ENCODE measurements at regions not wholly inside any gene's neighbourhood (a gene's known extent, or its start where the extent isn't known, plus 50 kb on each side); places are given as distances from the start of the nearest gene placed in this dataset.
"Not testable (repeated sequence)": the region's sequence is repeated elsewhere in the genome, so short reads cannot be mapped to it uniquely, and the experiment has no call there.

GRCh38 chr3:137191133-137191923 is 233.5 kb downstream of the IL20RB start:
- Mint-ChIP-seq H3K4me3 (ENCODE audit: unreplicated experiment) (no peak overlapping the region), H3K27ac (ENCODE audit: unreplicated experiment) (no peak overlapping the region), H3K36me3 (ENCODE audit: insufficient read depth, unreplicated experiment) (no peaks in the 10 kb centered on the region), H3K4me1 (ENCODE audit: low read depth, unreplicated experiment) (no peaks in the 10 kb centered on the region), H3K27me3 (ENCODE audit: insufficient read depth, unreplicated experiment) (peaks cover 13% of the 10 kb centered on the region), H3K9me3 (ENCODE audit: unreplicated experiment) (no peaks in the 10 kb centered on the region)
- Histone ChIP-seq H3K36me3 (ENCODE audit: control insufficient read depth, insufficient read depth, low read length) (no peaks in the 10 kb centered on the region), H3K4me1 (no peaks in the 10 kb centered on the region), H3K9me3 (no peaks in the 10 kb centered on the region), H3K27me3 (replicated peaks; ENCODE audit: control insufficient read depth, insufficient read depth, low read length) (no peaks in the 10 kb centered on the region; the same call in none of the 2 replicates), H3K4me3 (ENCODE audit: low read depth, low read length) (no peak overlapping the region)
- intact Hi-C loops (cut with micrococcal nuclease; ENCODE audit: unreplicated experiment), result no loop called here
- DNase-seq, result no peak
- POLR2A ChIA-PET, result no interaction called here
- BruUV-seq (replicated peaks), result no TSS peak
- TF ChIP-seq, protein P1, sequence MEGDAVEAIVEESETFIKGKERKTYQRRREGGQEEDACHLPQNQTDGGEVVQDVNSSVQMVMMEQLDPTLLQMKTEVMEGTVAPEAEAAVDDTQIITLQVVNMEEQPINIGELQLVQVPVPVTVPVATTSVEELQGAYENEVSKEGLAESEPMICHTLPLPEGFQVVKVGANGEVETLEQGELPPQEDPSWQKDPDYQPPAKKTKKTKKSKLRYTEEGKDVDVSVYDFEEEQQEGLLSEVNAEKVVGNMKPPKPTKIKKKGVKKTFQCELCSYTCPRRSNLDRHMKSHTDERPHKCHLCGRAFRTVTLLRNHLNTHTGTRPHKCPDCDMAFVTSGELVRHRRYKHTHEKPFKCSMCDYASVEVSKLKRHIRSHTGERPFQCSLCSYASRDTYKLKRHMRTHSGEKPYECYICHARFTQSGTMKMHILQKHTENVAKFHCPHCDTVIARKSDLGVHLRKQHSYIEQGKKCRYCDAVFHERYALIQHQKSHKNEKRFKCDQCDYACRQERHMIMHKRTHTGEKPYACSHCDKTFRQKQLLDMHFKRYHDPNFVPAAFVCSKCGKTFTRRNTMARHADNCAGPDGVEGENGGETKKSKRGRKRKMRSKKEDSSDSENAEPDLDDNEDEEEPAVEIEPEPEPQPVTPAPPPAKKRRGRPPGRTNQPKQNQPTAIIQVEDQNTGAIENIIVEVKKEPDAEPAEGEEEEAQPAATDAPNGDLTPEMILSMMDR (IDR thresholded peaks at IDR 0.05; ENCODE audit: insufficient read depth in 1 of 2, low read depth in 1 of 2, low read length in 1 of 2, severe bottlenecking in 1 of 2, unreplicated experiment in 1 of 2), result no peak
- CTCF ChIA-PET, result no interaction called here

- POLR2A ChIA-PET, result no interaction called here
- no peaks in the 10 kb centered on the region for H3K4me1 ChIP-seq
- no peak overlapping the region for H3K27ac Mint-ChIP-seq (ENCODE audit: unreplicated experiment)
- H3K36me3 Mint-ChIP-seq (ENCODE audit: insufficient read depth, unreplicated experiment), result no peaks in the 10 kb centered on the region
- H3K4me3 ChIP-seq (ENCODE audit: low read depth, low read length), result no peak overlapping the region
- no TSS peak for BruUV-seq (replicated peaks)
- H3K4me3 Mint-ChIP-seq (ENCODE audit: unreplicated experiment), result no peak overlapping the region
- no peak for DNase-seq
- intact Hi-C loops (cut with micrococcal nuclease; ENCODE audit: unreplicated experiment), result no loop called here
- TF ChIP-seq, protein P1 (IDR thresholded peaks at IDR 0.05; ENCODE audit: insufficient read depth in 1 of 2, low read depth in 1 of 2, low read length in 1 of 2, severe bottlenecking in 1 of 2, unreplicated experiment in 1 of 2), result no peak
- CTCF ChIA-PET, result no interaction called here
- H3K9me3 Mint-ChIP-seq (ENCODE audit: unreplicated experiment), result no peaks in the 10 kb centered on the region
- peaks cover 11% of the 10 kb centered on the region for H3K27me3 Mint-ChIP-seq (ENCODE audit: insufficient read depth, unreplicated experiment)
- H3K9me3 ChIP-seq, result no peaks in the 10 kb centered on the region
- H3K4me1 Mint-ChIP-seq (ENCODE audit: low read depth, unreplicated experiment), result no peaks in the 10 kb centered on the region
- no peaks in the 10 kb centered on the region for H3K36me3 ChIP-seq (ENCODE audit: control insufficient read depth, insufficient read depth, low read length)
- H3K27me3 ChIP-seq (replicated peaks; ENCODE audit: control insufficient read depth, insufficient read depth, low read length), result no peaks in the 10 kb centered on the region; the same call in none of the 2 replicates
These were observed 234.2 kb downstream of the IL20RB start for GRCh38 chr3:137191951-137192350.

DNA sequence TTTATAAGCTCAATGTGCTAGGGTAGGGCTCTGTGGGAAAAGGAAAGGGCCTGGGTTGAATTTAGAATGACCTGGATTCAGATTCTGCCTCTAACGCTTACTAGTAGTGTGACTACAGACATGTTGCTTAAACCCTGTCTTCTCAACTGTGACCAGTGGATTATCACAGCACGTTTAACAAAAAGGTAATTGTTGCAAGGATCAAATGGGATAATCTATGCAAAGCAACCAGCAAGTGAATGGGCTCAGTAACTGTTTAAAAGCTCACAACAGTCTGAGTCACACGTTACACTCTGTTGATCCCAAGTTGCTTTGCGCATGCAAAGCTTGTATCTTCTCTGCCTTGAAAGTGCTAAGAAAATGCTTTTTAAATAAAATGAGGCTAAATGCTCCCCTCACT is 236.5 kb downstream of the IL20RB start:
- no peaks in the 10 kb centered on the region for H3K9me3 ChIP-seq
- no peaks in the 10 kb centered on the region for H3K36me3 ChIP-seq (ENCODE audit: control insufficient read depth, insufficient read depth, low read length)
- H3K4me3 ChIP-seq (ENCODE audit: low read depth, low read length), result no peak overlapping the region
- POLR2A ChIA-PET, result no interaction called here
- CTCF ChIA-PET, result no interaction called here
- H3K27me3 ChIP-seq (replicated peaks; ENCODE audit: control insufficient read depth, insufficient read depth, low read length), result no peaks in the 10 kb centered on the region; the same call in none of the 2 replicates
- Mint-ChIP-seq H3K4me3 (ENCODE audit: unreplicated experiment) (no peak overlapping the region), H3K9me3 (ENCODE audit: unreplicated experiment) (no peaks in the 10 kb centered on the region), H3K4me1 (ENCODE audit: low read depth, unreplicated experiment) (no peaks in the 10 kb centered on the region), H3K36me3 (ENCODE audit: insufficient read depth, unreplicated experiment) (no peaks in the 10 kb centered on the region), H3K27me3 (ENCODE audit: insufficient read depth, unreplicated experiment) (peaks cover 9% of the 10 kb centered on the region), H3K27ac (ENCODE audit: unreplicated experiment) (no peak overlapping the region)
- no peak for DNase-seq
- intact Hi-C loops (cut with micrococcal nuclease; ENCODE audit: unreplicated experiment), result no loop called here
- TF ChIP-seq, protein P1 (IDR thresholded peaks at IDR 0.05; ENCODE audit: insufficient read depth in 1 of 2, low read depth in 1 of 2, low read length in 1 of 2, severe bottlenecking in 1 of 2, unreplicated experiment in 1 of 2), result no peak
- no TSS peak for BruUV-seq (replicated peaks)
- no peaks in the 10 kb centered on the region for H3K4me1 ChIP-seq

DNA sequence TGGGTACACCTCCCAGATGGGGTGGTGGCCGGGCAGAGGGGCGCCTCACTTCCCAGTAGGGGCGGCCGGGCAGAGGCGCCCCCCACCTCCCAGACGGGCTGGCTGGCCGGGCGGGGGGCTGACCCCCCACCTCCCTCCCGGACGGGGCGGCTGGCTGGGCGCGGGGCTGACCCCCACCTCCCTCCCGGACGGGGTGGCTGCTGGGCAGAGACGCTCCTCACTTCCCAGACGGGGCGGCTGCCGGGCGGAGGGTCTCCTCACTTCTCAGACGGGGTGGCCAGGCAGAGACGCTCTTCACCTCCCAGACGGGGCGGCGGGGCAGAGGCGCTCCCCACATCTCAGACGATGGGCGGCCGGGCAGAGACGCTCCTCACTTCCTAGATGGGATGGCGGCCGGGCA is 240.6 kb downstream of the IL20RB start:
- H3K36me3 Mint-ChIP-seq (ENCODE audit: insufficient read depth, unreplicated experiment); H3K27me3 ChIP-seq (replicated peaks; ENCODE audit: control insufficient read depth, insufficient read depth, low read length); intact Hi-C loops (cut with micrococcal nuclease; ENCODE audit: unreplicated experiment); DNase-seq; H3K9me3 Mint-ChIP-seq (ENCODE audit: unreplicated experiment); BruUV-seq (replicated peaks); H3K36me3 ChIP-seq (ENCODE audit: control insufficient read depth, insufficient read depth, low read length); POLR2A ChIA-PET; H3K4me3 Mint-ChIP-seq (ENCODE audit: unreplicated experiment); H3K4me1 Mint-ChIP-seq (ENCODE audit: low read depth, unreplicated experiment); H3K27me3 Mint-ChIP-seq (ENCODE audit: insufficient read depth, unreplicated experiment); CTCF ChIA-PET; H3K4me3 ChIP-seq (ENCODE audit: low read depth, low read length); H3K4me1 ChIP-seq; H3K9me3 ChIP-seq; H3K27ac Mint-ChIP-seq (ENCODE audit: unreplicated experiment): not testable (repeated sequence)

Measured in Caco-2 (cell line).